SK-N-MC (cell line): ENCODE measurements at regions not wholly inside any gene's neighbourhood (a gene's known extent, or its start where the extent isn't known, plus 50 kb on each side); places are given as distances from the start of the nearest gene placed in this dataset.

Source experiments
- DNase-seq: peaks from one replicate; pipeline ENCODE4 v3.0.0-alpha.2; 2011; ENCODE audit warnings: low read depth, low spot score
- H3K27ac ChIP-seq: fragments of 200-600 bp; sonication (generic); 2 replicates; pipeline ENCODE4 v1.5.1; 2016; ENCODE audit warnings: mixed run types
- H3K36me3 ChIP-seq: fragments of 200-600 bp; sonication (generic); 2 replicates; pipeline ENCODE4 v1.6.1; 2017; ENCODE audit warnings: antibody characterized with exemption, low read length, mixed read lengths; ENCODE audit not compliant: insufficient read depth
- H3K4me3 ChIP-seq: fragments of 200-600 bp; sonication (generic); 2 replicates; pipeline ENCODE4 v1.5.1; 2016
- H3K9ac ChIP-seq: fragments of 200-600 bp; sonication (generic); 2 replicates; pipeline ENCODE4 v1.8.0; 2017; ENCODE audit warnings: mixed run types, mixed read lengths; ENCODE audit not compliant: insufficient read length
- H3K9me3 ChIP-seq: fragments of 200-600 bp; sonication (generic); 2 replicates; pipeline ENCODE4 v1.6.1; 2017; ENCODE audit warnings: low read depth, mild to moderate bottlenecking, antibody characterized with exemption, low read length, moderate library complexity, mixed read lengths
- EZH2 ChIP-seq: fragments of 200-600 bp; sonication (generic); IDR thresholded peaks from one replicate; pipeline ENCODE4 v1.6.1; 2017; ENCODE audit warnings: antibody characterized with exemption
- FOXP2 ChIP-seq: optimal IDR thresholded peaks from 2 replicates; pipeline ENCODE3; 2011; ENCODE audit warnings: mild to moderate bottlenecking, moderate library complexity; ENCODE audit not compliant: insufficient read depth; ENCODE audit errors: extremely low read length, control extremely low read depth
- POLR2AphosphoS5 ChIP-seq: IDR thresholded peaks from 2 replicates; pipeline ENCODE4 v1.6.1; 2012; ENCODE audit warnings: mild to moderate bottlenecking, low read depth, low read length, borderline replicate concordance

DNA sequence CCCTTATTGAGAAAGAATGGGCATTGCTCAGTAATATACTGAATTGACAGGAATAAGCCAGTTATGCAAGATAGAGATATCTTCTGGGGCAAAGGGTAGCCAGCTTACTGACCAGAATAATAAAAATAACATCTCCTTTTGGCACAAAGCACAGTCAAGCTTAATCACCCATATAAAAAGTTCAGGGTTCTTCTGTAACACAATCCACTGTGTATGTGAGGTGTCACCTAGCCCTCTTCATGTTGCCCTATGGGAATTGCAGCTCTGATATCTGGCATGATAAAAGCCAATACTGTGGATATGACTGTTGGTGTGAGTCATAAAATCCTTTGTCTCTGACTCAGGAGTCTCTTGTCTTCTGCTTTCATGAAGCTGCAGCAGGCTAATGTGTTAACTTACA, 90.8 kb downstream of the DSEL start:
- DNase-seq: no peak
- Histone ChIP-seq H3K4me3 (no peak overlapping the region), H3K36me3 (no peaks in the 10 kb centered on the region), H3K27ac (no peak overlapping the region), H3K9ac (no peak overlapping the region), H3K9me3 (no peaks in the 10 kb centered on the region)
- TF ChIP-seq FOXP2: no peak
- no peak for TF ChIP-seq POLR2AphosphoS5
- TF ChIP-seq EZH2: no peak

DNA sequence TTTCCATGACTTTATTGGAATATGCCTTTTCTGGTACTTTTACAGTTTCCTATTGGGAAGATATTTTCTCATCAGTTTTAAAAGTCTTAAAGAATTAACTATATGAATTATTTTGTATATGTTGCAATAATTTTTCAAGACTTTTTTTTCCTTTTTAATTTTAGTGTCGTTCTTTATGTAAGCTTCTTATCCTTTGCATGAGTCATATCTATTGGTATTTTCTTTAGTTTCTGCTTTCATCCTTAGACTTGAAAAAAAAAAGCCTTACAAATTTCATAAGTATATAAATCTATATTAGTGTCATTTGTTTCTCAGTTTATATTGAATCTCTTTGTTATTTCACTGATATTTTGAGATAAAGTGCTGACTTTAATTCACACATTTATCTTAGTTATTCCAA, 94.9 kb downstream of the DSEL start:
- Histone ChIP-seq H3K9ac (no peak overlapping the region), H3K4me3 (no peak overlapping the region), H3K9me3 (no peaks in the 10 kb centered on the region), H3K36me3 (no peaks in the 10 kb centered on the region), H3K27ac (no peak overlapping the region)
- no peak for TF ChIP-seq POLR2AphosphoS5
- TF ChIP-seq FOXP2: no peak
- TF ChIP-seq EZH2: no peak
- no peak for DNase-seq

DNA sequence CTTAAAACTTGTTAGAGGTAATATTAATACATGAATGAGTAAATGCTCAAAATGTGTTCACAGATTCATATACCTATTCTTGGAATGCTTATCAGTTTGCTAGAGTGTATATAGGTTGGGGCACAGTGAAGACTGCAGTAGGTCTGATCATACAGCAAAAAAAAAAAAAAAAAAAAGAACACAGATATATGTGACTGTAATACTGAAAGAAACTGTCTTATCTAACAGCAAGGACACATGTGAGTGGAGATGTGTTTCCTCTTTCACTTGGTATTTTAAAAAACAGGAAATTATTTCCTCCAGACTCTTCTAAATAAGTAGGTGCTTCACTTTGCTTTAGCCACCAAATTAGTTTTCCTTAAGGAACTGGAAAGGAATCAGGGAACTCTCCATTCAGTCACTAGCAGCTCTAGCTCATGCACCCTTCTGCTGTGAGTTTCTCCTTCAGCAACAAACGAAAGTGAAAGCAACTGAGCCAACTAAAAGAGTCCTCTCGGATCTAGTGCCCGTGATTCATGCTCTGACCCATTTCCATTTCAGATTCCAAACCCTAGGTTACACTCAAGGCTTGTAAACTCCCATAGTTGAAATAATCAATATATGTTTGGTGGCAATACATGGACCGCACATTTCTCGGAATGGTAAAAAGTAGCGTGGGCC, 98.5 kb downstream of the DSEL start:
- no peak overlapping the region for H3K27ac ChIP-seq
- H3K36me3 ChIP-seq: no peaks in the 10 kb centered on the region
- H3K9ac ChIP-seq: no peak overlapping the region
- no peaks in the 10 kb centered on the region for H3K9me3 ChIP-seq
- TF ChIP-seq FOXP2 (no peak), POLR2AphosphoS5 (no peak), EZH2 (no peak)
- H3K4me3 ChIP-seq: no peak overlapping the region
- no peak for DNase-seq

DNA sequence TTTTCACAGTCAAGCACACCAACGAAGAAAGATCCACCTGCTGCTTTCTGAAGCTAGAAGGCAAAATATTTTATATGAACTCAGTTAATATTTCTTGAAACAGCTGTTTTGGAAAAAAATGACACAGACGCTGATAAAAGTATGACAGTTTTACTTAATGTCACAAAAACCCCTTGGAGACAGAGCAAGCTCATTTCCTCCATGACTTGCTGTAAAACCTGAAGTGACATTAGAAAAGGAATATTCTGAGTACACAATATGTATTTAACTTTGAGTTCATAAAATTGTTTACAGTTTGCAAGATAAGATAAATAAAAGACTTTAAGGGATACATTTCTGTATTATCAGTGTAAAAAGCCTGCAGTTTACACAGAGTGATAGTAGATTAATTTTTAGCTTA, 105.4 kb downstream of the DSEL start:
- TF ChIP-seq POLR2AphosphoS5 (no peak), FOXP2 (no peak), EZH2 (no peak)
- H3K27ac ChIP-seq: no peak overlapping the region

DNA sequence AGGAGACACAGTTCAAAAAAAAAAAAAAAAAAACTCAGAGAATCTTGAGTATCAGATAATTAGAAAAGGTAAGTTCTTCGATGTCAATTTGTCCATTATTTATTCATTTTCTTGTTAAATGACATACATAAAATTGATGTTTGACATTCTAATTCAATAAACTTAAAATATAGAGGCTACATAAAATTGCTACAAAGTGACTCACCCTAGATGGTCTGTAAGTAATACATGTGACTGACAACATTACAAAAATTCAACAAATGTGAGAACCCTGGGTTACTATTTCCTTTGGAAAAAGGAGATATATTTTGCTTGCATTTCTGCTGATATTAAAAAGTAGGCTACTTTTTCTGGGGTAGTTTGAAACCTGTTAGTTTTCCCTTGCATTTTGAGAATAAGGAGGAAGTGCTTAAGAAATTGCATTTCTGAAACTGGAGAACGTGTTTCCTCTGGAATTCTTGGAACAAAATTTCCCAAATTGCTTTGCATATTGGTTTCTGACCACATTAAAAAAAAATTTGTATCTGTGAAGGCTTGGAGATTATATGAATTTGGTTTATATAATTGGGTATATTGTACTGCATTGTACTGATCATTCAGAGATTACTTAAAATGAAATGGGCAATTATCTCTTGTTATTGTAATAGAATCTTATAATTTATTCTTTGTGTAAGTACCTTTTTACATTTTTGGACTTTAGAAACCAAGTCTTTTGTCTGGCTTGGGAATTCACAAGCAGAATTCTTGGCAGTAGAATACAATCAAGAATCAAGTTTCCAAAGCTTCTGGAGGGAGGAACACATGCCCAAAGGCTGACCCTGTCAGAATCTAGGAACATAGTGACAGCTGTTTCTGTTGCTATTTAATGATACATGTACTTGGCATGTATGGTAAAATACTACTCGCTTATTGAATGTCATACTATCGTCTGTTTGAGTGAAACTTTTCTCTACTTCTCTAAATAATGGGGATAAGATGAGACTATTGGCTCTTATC, 106.1 kb downstream of the DSEL start:
- H3K27ac ChIP-seq: no peak overlapping the region
- TF ChIP-seq POLR2AphosphoS5: no peak
- no peak for TF ChIP-seq EZH2
- no peak for TF ChIP-seq FOXP2

More for the DNA sequence above, 105.4 kb downstream of the DSEL start:
- Histone ChIP-seq H3K9me3 (no peaks in the 10 kb centered on the region), H3K9ac (no peak overlapping the region), H3K36me3 (no peaks in the 10 kb centered on the region), H3K4me3 (no peak overlapping the region)
- DNase-seq: no peak

DNA sequence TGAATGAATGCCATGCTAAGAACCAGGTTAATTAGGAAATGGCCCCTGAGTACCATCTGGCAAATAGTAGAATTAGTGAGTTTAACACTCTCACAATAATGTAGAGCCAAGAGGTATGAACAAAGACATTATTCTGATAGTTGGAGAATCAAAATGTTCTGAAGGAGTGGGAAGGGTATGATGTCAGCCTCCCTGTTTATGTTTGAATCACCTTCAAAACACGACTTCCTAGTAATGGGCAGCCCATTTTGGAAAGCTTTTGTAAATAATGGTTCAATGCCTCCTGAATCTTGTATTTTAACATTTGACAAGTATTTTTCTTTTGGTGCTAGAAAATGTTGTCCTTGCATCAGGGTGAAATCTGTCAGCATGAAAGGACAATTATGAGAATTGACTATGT, 108.3 kb downstream of the DSEL start:
- H3K4me3 ChIP-seq: no peak overlapping the region
- H3K9me3 ChIP-seq: no peaks in the 10 kb centered on the region
- DNase-seq: no peak
- no peak overlapping the region for H3K9ac ChIP-seq
- no peaks in the 10 kb centered on the region for H3K36me3 ChIP-seq
- no peak for TF ChIP-seq EZH2
- TF ChIP-seq FOXP2: no peak
- TF ChIP-seq POLR2AphosphoS5: no peak
- H3K27ac ChIP-seq: no peak overlapping the region

More for the DNA sequence above, 106.1 kb downstream of the DSEL start:
- no peak for DNase-seq
- H3K9me3 ChIP-seq: no peaks in the 10 kb centered on the region
- no peak overlapping the region for H3K9ac ChIP-seq
- H3K4me3 ChIP-seq: no peak overlapping the region
- H3K36me3 ChIP-seq: no peaks in the 10 kb centered on the region

DNA sequence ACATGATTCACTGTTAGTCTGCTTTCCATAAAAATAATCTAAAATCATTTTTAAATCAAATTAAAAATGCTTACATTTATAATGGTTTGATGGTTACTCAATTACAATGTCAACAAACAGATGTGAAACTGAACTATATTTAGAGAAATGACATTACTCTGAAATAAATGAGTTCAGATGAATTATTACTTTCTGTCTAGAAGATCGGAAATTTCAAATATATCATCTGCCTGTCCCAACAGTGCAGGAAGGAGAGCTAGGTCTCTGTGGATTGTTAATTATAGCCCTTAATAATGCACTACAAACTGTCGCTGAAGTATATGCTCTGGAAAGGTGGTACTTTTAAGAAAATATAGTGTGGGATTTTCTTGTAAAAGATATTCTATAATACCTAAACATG, 109.8 kb downstream of the DSEL start:
- H3K36me3 ChIP-seq: no peaks in the 10 kb centered on the region
- H3K9me3 ChIP-seq: no peaks in the 10 kb centered on the region
- no peak for DNase-seq
- TF ChIP-seq EZH2 (no peak), FOXP2 (no peak), POLR2AphosphoS5 (no peak)
- no peak overlapping the region for H3K4me3 ChIP-seq
- H3K9ac ChIP-seq: no peak overlapping the region
- H3K27ac ChIP-seq: no peak overlapping the region

DNA sequence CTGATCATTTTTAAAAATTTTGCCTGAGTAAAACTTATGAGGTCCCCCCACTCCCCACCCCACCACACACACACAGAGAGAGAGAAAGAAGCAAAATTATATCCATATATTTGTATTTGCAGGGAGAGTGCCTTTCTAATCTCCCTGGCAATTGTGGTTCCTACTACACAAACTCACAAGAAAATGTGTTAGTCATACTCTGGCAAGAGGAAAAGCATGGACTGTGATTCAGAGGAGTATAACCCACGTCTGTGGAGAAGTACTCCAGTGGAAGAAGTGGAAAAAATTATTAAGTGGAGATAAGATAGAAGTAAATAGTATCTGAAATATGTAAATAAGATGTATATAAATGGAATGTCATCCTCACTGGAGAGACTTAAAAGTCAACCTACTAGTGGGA, 114.0 kb downstream of the DSEL start:
- no peaks in the 10 kb centered on the region for H3K9me3 ChIP-seq
- no peak for DNase-seq
- TF ChIP-seq POLR2AphosphoS5 (no peak), EZH2 (no peak), FOXP2 (no peak)
- H3K9ac ChIP-seq: no peak overlapping the region
- H3K27ac ChIP-seq: no peak overlapping the region
- H3K36me3 ChIP-seq: no peaks in the 10 kb centered on the region
- H3K4me3 ChIP-seq: no peak overlapping the region
